Panc1 (cell line): ENCODE measurements at regions not wholly inside any gene's neighbourhood (a gene's known extent, or its start where the extent isn't known, plus 50 kb on each side); places are given as distances from the start of the nearest gene placed in this dataset.

Experiments
- ATAC-seq: fragments of 200-7000 bp; cut with Tn5 transposase; 2 replicates; pipeline ENCODE4 v1.9.1; 2020; ENCODE audit warnings: mild to moderate bottlenecking, moderate library complexity
- BruUV-seq: library from RNA; stranded (reverse); fragments of 400-500 nt; replicated peaks from 2 replicates; lab custom pipeline; 2021; lab: Mats Ljungman, UMichigan
- CTCF ChIA-PET: fragments of 300-600 bp; sonication (Branson Sonifier 250); formaldehyde crosslinking; loops from one replicate; lab custom pipeline; 2022; ENCODE audit warnings: antibody characterized with exemption; lab: Charles Lee
- POLR2A ChIA-PET: fragments of 300-600 bp; sonication (Branson Sonifier 250); formaldehyde crosslinking; loops from one replicate; lab custom pipeline; 2022; ENCODE audit warnings: antibody characterized with exemption; lab: Charles Lee
- DNase-seq: peaks from one replicate; pipeline ENCODE4 v3.0.0-alpha.2; 2010; ENCODE audit warnings: low read depth, low spot score
- H3K27ac ChIP-seq: 2 replicates; pipeline ENCODE4 v1.5.1; 2011; ENCODE audit warnings: mild to moderate bottlenecking, low read length, inconsistent platforms
- H3K27me3 ChIP-seq: fragments of 200-500 bp; sonication (Bioruptor generic); 2 replicates; pipeline ENCODE4 v1.6.0; 2014; ENCODE audit warnings: low read length, inconsistent platforms; ENCODE audit not compliant: control insufficient read depth, insufficient read depth
- H3K36me3 ChIP-seq: fragments of 200-500 bp; sonication (Bioruptor generic); 2 replicates; pipeline ENCODE4 v1.5.1; 2014; ENCODE audit warnings: inconsistent platforms, mild to moderate bottlenecking, low read length, moderate library complexity; ENCODE audit not compliant: control insufficient read depth, insufficient read depth
- H3K4me1 ChIP-seq: 2 replicates; pipeline ENCODE4 v1.5.1; 2011; ENCODE audit warnings: inconsistent platforms, mild to moderate bottlenecking, low read length, moderate library complexity; ENCODE audit not compliant: control insufficient read depth, insufficient read depth
- H3K4me3 ChIP-seq, 2 experiments: 2 replicates each; pipeline ENCODE4 v1.5.1; 2011 to 2012; ENCODE audit warnings: low read depth in 2 of 2, low read length in 2 of 2, mild to moderate bottlenecking in 2 of 2, inconsistent platforms in 1 of 2, moderate library complexity in 1 of 2
- H3K9me3 ChIP-seq: fragments of 200-500 bp; sonication (Bioruptor generic); 2 replicates; pipeline ENCODE4 v1.5.1; 2014; ENCODE audit warnings: low read depth, mild to moderate bottlenecking, inconsistent platforms, low read length, moderate library complexity; ENCODE audit not compliant: control insufficient read depth, insufficient read depth
- POLR2AphosphoS5 ChIP-seq: IDR thresholded peaks from 2 replicates; pipeline ENCODE4 v1.6.1; 2012; ENCODE audit warnings: mild to moderate bottlenecking, low read depth, low read length, moderate library complexity
- SIN3A ChIP-seq: IDR thresholded peaks from 2 replicates; pipeline ENCODE4 v1.6.1; 2012; ENCODE audit warnings: low read depth, mild to moderate bottlenecking, low read length, moderate library complexity, borderline replicate concordance; ENCODE audit not compliant: insufficient read depth
- TCF7L2 ChIP-seq: IDR thresholded peaks from 2 replicates; pipeline ENCODE4 v1.6.1; 2011; ENCODE audit warnings: mild to moderate bottlenecking, low read depth, low read length, inconsistent platforms
- in situ Hi-C: cut with HindIII; loops from 2 replicates; pipeline ENCODE4 v1.10.0; 2016; ENCODE audit warnings: low sequenced_read_pairs, low pct_unique_long_range_greater_than_20kb
- intact Hi-C: fragments of 100-400 bp; cut with micrococcal nuclease; formaldehyde crosslinking; loops from one replicate; pipeline ENCODE4 v1.10.0; 2022; ENCODE audit not compliant: unreplicated experiment
- TF ChIP-seq, protein P1 (sequence below), 2 experiments: IDR thresholded peaks; 2 replicates each; pipeline ENCODE4 v1.6.1; 2011 to 2012; ENCODE audit warnings: low read depth in 2 of 2, control low read depth in 1 of 2, low read length in 1 of 2, mild to moderate bottlenecking in 1 of 2, moderate library complexity in 1 of 2; ENCODE audit not compliant: insufficient read depth in 1 of 2
- TF ChIP-seq, protein P2 (sequence below): fragments of 450-650 bp; IDR thresholded peaks from 2 replicates; pipeline ENCODE4 v1.5.1; 2017; ENCODE audit warnings: mild to moderate bottlenecking

DNA sequence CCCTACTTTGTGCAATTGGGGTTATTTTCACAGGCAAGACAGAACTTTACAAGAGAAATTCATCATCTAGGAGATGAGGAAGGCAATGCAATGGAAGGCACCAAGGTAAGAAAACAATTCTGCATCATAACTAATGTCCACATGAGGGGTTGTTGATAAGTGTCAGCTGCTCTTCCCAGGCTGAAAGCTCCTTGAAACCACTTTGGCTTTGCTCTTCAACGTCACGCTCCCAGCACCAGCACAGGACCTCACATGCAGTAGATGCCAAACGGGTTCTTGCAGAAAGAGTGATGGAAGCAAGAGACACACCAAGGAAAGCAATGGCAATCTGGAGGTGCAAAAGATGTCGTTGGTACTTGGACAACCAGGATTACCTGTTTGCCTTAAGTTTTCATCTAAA, 485.5 kb downstream of the BCL11B start:
- Histone ChIP-seq H3K36me3 (no peaks in the 10 kb centered on the region), H3K4me3 (no peak overlapping the region), H3K27ac (no peak overlapping the region), H3K9me3 (no peaks in the 10 kb centered on the region), H3K4me1 (no peaks in the 10 kb centered on the region), H3K27me3 (no peaks in the 10 kb centered on the region; the same call in 1 of the 2 replicates)
- in situ Hi-C loops, result no loop called here
- POLR2A ChIA-PET, result no interaction called here
- CTCF ChIA-PET, result no interaction called here
- no peak for ATAC-seq
- no TSS peak for BruUV-seq
- intact Hi-C loops, result no loop called here
- no peak for TF ChIP-seq TCF7L2
- TF ChIP-seq, protein P1, sequence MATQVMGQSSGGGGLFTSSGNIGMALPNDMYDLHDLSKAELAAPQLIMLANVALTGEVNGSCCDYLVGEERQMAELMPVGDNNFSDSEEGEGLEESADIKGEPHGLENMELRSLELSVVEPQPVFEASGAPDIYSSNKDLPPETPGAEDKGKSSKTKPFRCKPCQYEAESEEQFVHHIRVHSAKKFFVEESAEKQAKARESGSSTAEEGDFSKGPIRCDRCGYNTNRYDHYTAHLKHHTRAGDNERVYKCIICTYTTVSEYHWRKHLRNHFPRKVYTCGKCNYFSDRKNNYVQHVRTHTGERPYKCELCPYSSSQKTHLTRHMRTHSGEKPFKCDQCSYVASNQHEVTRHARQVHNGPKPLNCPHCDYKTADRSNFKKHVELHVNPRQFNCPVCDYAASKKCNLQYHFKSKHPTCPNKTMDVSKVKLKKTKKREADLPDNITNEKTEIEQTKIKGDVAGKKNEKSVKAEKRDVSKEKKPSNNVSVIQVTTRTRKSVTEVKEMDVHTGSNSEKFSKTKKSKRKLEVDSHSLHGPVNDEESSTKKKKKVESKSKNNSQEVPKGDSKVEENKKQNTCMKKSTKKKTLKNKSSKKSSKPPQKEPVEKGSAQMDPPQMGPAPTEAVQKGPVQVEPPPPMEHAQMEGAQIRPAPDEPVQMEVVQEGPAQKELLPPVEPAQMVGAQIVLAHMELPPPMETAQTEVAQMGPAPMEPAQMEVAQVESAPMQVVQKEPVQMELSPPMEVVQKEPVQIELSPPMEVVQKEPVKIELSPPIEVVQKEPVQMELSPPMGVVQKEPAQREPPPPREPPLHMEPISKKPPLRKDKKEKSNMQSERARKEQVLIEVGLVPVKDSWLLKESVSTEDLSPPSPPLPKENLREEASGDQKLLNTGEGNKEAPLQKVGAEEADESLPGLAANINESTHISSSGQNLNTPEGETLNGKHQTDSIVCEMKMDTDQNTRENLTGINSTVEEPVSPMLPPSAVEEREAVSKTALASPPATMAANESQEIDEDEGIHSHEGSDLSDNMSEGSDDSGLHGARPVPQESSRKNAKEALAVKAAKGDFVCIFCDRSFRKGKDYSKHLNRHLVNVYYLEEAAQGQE (IDR thresholded peaks at IDR 0.05; ENCODE audit: insufficient read depth in 1 of 2, low read depth in 2 of 2, low read length in 1 of 2), result no peak
- TF ChIP-seq, protein P2, sequence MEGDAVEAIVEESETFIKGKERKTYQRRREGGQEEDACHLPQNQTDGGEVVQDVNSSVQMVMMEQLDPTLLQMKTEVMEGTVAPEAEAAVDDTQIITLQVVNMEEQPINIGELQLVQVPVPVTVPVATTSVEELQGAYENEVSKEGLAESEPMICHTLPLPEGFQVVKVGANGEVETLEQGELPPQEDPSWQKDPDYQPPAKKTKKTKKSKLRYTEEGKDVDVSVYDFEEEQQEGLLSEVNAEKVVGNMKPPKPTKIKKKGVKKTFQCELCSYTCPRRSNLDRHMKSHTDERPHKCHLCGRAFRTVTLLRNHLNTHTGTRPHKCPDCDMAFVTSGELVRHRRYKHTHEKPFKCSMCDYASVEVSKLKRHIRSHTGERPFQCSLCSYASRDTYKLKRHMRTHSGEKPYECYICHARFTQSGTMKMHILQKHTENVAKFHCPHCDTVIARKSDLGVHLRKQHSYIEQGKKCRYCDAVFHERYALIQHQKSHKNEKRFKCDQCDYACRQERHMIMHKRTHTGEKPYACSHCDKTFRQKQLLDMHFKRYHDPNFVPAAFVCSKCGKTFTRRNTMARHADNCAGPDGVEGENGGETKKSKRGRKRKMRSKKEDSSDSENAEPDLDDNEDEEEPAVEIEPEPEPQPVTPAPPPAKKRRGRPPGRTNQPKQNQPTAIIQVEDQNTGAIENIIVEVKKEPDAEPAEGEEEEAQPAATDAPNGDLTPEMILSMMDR, result no peak
- no peak for TF ChIP-seq SIN3A
- TF ChIP-seq POLR2AphosphoS5, result no peak
- no peak for DNase-seq

DNA sequence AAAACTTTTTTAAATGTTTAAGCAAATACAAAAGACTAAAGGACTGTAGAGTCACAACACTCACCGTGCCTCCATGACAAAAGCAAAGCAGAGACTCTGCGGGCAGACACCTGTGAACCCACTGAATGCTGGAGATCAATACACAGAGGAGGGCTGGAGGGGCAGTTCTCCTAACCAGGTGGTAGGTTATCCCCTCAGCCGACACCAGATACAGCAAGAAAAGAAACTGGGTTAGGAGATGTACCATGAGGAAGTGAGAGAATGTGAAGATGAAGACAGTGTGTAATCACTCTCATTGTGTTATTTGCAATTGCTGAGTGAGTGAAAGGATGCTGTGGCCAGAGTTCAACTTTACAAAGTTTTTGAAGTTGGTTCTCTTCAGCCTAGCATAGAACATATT, 480.3 kb downstream of the BCL11B start:
- Histone ChIP-seq H3K9me3 (no peaks in the 10 kb centered on the region), H3K4me3 (no peak overlapping the region), H3K27me3 (no peaks in the 10 kb centered on the region; the same call in 1 of the 2 replicates), H3K27ac (no peak overlapping the region), H3K4me1 (no peaks in the 10 kb centered on the region), H3K36me3 (no peaks in the 10 kb centered on the region)
- intact Hi-C loops (no loop called here), in situ Hi-C loops (no loop called here)
- TF ChIP-seq, protein P1 (IDR thresholded peaks at IDR 0.05; ENCODE audit: insufficient read depth in 1 of 2, low read depth in 2 of 2, low read length in 1 of 2), result no peak
- TF ChIP-seq POLR2AphosphoS5 (no peak), TCF7L2 (no peak), SIN3A (no peak)
- TF ChIP-seq, protein P2, result no peak
- no TSS peak for BruUV-seq
- no peak for ATAC-seq
- ChIA-PET CTCF (no interaction called here), POLR2A (interaction anchor here (0.6 kb wide), 1 partner anchor 25 kb away, joined by 4 read pairs; no protein-coding TSS in a partner anchor)
- no peak for DNase-seq
